Body of pancreas (tissue), 4 donors: ENCODE measurements at regions not wholly inside any gene's neighbourhood (a gene's known extent, or its start where the extent isn't known, plus 50 kb on each side); places are given as distances from the start of the nearest gene placed in this dataset.

ENCODE experiments used
- ATAC-seq: fragments of 150-250 bp; one replicate; pipeline ENCODE4 v1.9.1; 2016
- DNase-seq, 4 donors: peaks; one replicate each; pipeline ENCODE4 v3.0.0-alpha.2; 2019
- H3K27ac ChIP-seq, 4 donors: fragments of 200-600 bp; sonication (generic); 1 replicate in 3 of 4; 2 replicates in 1 of 4; pipeline versions ENCODE4 v1.5.1 to v1.6.1; 2016 to 2019; ENCODE audit warnings: mild to moderate bottlenecking in 1 of 4, mixed read lengths in 1 of 4, moderate library complexity in 1 of 4
- H3K27me3 ChIP-seq, 2 donors: fragments of 200-600 bp; sonication (generic); one replicate each; pipeline ENCODE4 v1.6.0; 2016; ENCODE audit warnings: mild to moderate bottlenecking in 1 of 2
- H3K36me3 ChIP-seq, 2 donors: fragments of 200-600 bp; sonication (generic); replicated peaks in 1 of 2; 2 replicates each; pipeline ENCODE4 v1.5.1; 2016; ENCODE audit warnings: low read depth in 2 of 2; ENCODE audit not compliant: insufficient read depth in 1 of 2
- H3K4me1 ChIP-seq: fragments of 200-600 bp; sonication (generic); one replicate; pipeline ENCODE4 v1.6.0; 2016
- H3K4me3 ChIP-seq, 2 donors: fragments of 200-600 bp; sonication (generic); 1 replicate in 1 of 2; 2 replicates in 1 of 2; pipeline ENCODE4 v1.5.1; 2016 to 2019
- H3K9me3 ChIP-seq, 3 donors: fragments of 200-600 bp; sonication (generic); 1 replicate in 2 of 3; 2 replicates in 1 of 3; pipeline ENCODE4 v1.5.1; 2016
- POLR2A ChIP-seq, 3 donors: fragments of 450-650 bp; IDR thresholded peaks; one replicate each; pipeline ENCODE4 v1.6.1; 2016; ENCODE audit warnings: antibody characterized with exemption in 3 of 3, mild to moderate bottlenecking in 2 of 3
- WGBS, 2 donors: methylation state at CpG; one replicate each; pipeline ENCODE4 v1.1.5; 2017; 5-methylcytosine and 5-hydroxymethylcytosine counted together
- intact Hi-C: fragments of 100-400 bp; cut with DNase I; formaldehyde crosslinking; loops from one replicate; pipeline ENCODE4 v1.15.1; 2023
- TF ChIP-seq, protein P1 (sequence below), 7 experiments: fragments of 450-650 bp in 4 of 7; fragments of 200-600 bp in 3 of 7; sonication (generic) in 3 of 7; IDR thresholded peaks; one replicate each; pipeline ENCODE4 v1.5.1; 2016 to 2019; ENCODE audit warnings: antibody characterized with exemption in 7 of 7

DNA sequence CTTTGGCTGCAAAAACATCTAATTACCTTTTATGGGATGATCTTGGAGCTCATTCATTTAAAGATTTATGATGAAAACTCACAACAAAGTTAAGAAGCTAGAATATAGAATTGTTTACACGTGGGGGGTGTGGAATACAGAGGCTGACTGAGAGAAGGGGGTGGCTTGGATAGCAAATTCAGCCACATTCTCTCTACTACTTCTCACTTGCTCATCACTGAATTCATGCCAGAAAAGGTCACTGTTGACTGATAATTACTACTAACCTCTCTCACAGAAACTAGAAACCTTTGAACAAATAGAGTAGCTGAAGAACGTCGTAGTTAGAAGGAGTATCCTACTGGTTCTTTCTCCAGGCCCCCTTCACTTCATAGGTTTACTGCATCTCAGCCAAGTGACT is 808.2 kb downstream of the BRINP1 start:
- intact Hi-C loops, result no loop called here
- H3K27me3 ChIP-seq, result no peaks in the 10 kb centered on the region

DNA sequence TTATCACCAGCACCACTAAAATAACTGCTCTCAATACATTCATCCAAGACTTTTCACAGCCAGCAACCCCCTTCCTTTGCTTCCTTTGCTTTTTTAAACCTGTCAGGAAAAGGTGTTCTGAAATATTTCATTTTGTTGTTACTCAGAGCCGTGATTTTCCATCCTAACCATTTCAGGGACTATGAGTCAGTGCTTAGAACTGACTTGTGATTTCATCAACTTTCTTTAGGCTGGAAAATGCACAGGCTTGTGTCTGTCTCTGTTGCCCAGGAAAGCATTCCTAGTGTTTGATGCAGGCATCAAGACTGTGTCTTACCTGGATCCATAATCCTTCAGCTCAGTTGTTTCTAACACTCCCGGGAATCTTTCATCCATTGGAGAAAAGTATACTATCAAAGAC is 805.6 kb downstream of the BRINP1 start:
- WGBS, 2 donors, result 54% methylated on average over 2 of the region's 2 CpGs
- no peaks in the 10 kb centered on the region for H3K9me3 ChIP-seq
- intact Hi-C loops, result no loop called here
- no peaks in the 10 kb centered on the region for H3K4me1 ChIP-seq
- ATAC-seq (no peak), DNase-seq (no peak)
- no peaks in the 10 kb centered on the region for H3K36me3 ChIP-seq
- H3K27ac ChIP-seq, result no peak overlapping the region
- no peak for TF ChIP-seq POLR2A (IDR thresholded peaks at IDR 0.05)
- TF ChIP-seq, protein P1, sequence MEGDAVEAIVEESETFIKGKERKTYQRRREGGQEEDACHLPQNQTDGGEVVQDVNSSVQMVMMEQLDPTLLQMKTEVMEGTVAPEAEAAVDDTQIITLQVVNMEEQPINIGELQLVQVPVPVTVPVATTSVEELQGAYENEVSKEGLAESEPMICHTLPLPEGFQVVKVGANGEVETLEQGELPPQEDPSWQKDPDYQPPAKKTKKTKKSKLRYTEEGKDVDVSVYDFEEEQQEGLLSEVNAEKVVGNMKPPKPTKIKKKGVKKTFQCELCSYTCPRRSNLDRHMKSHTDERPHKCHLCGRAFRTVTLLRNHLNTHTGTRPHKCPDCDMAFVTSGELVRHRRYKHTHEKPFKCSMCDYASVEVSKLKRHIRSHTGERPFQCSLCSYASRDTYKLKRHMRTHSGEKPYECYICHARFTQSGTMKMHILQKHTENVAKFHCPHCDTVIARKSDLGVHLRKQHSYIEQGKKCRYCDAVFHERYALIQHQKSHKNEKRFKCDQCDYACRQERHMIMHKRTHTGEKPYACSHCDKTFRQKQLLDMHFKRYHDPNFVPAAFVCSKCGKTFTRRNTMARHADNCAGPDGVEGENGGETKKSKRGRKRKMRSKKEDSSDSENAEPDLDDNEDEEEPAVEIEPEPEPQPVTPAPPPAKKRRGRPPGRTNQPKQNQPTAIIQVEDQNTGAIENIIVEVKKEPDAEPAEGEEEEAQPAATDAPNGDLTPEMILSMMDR (IDR thresholded peaks at IDR 0.05), result no peak
- H3K27me3 ChIP-seq, result no peaks in the 10 kb centered on the region
- H3K4me3 ChIP-seq, result no peak overlapping the region

More for the DNA sequence above, 808.2 kb downstream of the BRINP1 start:
- Histone ChIP-seq H3K4me1 (no peaks in the 10 kb centered on the region), H3K36me3 (no peaks in the 10 kb centered on the region), H3K9me3 (no peaks in the 10 kb centered on the region), H3K27ac (no peak overlapping the region), H3K4me3 (no peak overlapping the region)
- ATAC-seq (no peak), DNase-seq (no peak)
- TF ChIP-seq, protein P1 (IDR thresholded peaks at IDR 0.05), result no peak
- TF ChIP-seq POLR2A (IDR thresholded peaks at IDR 0.05), result no peak
- WGBS, 2 donors, result 40 to 51% methylated on average over 3 of the region's 3 CpGs

DNA sequence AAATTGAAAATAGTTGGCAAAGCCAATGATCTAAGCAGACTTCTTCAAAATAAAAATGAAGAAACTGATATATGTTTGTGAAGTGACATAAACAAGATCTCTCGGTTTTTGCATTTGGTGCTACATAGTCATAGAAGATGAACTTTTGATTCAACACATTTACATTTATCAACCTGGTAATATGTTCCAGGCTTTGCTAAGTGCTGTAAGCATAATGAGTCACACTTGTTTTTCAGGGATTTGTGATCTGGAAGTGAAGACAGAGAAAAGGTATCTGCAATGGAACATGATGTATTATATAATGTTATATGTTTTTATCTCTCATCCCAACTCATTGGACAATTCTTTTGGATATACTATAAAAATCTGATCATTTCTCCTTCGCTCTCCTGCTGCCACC is 801.4 kb downstream of the BRINP1 start:
- Histone ChIP-seq H3K9me3 (no peaks in the 10 kb centered on the region), H3K36me3 (no peaks in the 10 kb centered on the region), H3K27ac (no peak overlapping the region), H3K4me1 (no peaks in the 10 kb centered on the region), H3K27me3 (no peaks in the 10 kb centered on the region), H3K4me3 (no peak overlapping the region)
- TF ChIP-seq, protein P1 (IDR thresholded peaks at IDR 0.05), result no peak
- no peak for TF ChIP-seq POLR2A (IDR thresholded peaks at IDR 0.05)
- 67 to 68% methylated on average over 2 of the region's 2 CpGs for WGBS, 2 donors
- intact Hi-C loops, result no loop called here
- ATAC-seq (no peak), DNase-seq (no peak)

DNA sequence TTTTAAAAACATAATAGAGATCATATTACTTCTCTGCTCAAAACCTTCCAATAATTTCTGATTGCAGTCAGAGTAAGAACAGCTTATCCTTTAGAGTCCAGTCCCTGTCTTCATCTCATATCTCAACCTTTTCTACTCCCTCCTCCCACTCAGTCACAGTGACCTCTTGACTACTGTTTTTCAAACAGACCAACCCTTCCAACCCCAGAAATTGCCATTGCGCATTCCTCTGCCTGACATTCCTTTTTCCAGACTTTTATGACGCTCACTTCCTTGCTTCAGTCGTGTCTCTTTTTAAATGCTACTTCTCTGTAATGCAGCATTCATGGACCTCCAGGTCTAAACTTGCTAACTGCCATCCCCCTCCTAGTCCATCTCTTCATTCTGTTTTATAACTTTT is 800.5 kb downstream of the BRINP1 start:
- intact Hi-C loops, result no loop called here
- no peaks in the 10 kb centered on the region for H3K36me3 ChIP-seq
- H3K4me3 ChIP-seq, result no peak overlapping the region
- DNase-seq, result no peak
- H3K4me1 ChIP-seq, result no peaks in the 10 kb centered on the region
- no peak for ATAC-seq
- no peak overlapping the region for H3K27ac ChIP-seq
- TF ChIP-seq, protein P1 (IDR thresholded peaks at IDR 0.05), result no peak
- no peak for TF ChIP-seq POLR2A (IDR thresholded peaks at IDR 0.05)
- WGBS, 2 donors, result 58 to 65% methylated on average over 3 of the region's 3 CpGs
- H3K9me3 ChIP-seq, result no peaks in the 10 kb centered on the region
- H3K27me3 ChIP-seq, result no peaks in the 10 kb centered on the region

DNA sequence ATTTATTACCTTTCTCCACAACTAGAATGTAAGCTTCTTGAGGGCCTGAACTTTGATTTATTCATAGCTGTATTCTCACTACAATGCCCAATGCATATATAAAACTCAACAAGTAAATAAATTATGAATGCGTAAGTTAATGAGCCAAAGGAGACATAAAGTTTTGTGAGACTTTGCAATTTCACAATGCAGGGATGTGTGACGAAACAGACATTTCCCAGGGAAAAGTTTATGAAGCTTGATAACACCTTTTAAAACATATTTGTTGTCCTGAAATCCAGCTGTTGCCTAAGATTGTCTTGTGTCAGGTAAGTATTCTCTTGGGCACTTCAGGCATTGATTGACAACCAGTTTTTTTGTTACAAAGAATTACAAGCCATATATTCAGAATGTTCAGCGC is 800.1 kb downstream of the BRINP1 start:
- no peak for DNase-seq
- H3K27ac ChIP-seq, result no peak overlapping the region
- no peaks in the 10 kb centered on the region for H3K36me3 ChIP-seq
- no peaks in the 10 kb centered on the region for H3K27me3 ChIP-seq
- no peak for TF ChIP-seq POLR2A (IDR thresholded peaks at IDR 0.05)
- TF ChIP-seq, protein P1 (IDR thresholded peaks at IDR 0.05), result no peak
- ATAC-seq, result no peak
- 72 to 80% methylated on average over 3 of the region's 3 CpGs for WGBS, 2 donors
- H3K4me1 ChIP-seq, result no peaks in the 10 kb centered on the region
- intact Hi-C loops, result no loop called here
- no peaks in the 10 kb centered on the region for H3K9me3 ChIP-seq
- no peak overlapping the region for H3K4me3 ChIP-seq
